Myocyte (in vitro differentiated cells): ENCODE measurements at regions not wholly inside any gene's neighbourhood (a gene's known extent, or its start where the extent isn't known, plus 50 kb on each side); places are given as distances from the start of the nearest gene placed in this dataset.
"Not testable (repeated sequence)": the region's sequence is repeated elsewhere in the genome, so short reads cannot be mapped to it uniquely, and the experiment has no call there.

Experiments used
- DNase-seq: peaks from one replicate; pipeline ENCODE4 v3.0.0-alpha.2; 2012; ENCODE audit warnings: low read depth

DNA sequence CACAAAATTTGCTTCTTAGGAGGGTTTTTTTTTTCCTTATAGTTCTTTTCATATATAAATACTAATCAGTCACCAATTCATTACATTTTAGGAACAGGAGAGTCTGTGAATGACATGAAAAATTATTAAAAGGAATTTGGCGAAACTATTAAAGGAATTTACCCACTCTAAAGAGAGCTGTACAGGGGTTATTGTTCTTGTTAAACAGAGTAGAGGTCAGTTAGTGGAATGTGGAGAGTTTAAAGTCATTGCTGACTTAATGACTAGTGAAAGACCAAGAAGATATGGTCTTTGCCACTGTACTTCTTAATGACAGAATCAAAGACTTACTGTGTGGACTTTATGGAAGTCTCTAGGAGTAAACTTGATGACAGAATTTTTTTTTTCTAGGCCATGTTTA is 333.6 kb upstream of the C2CD4B start:
- no peak for DNase-seq

DNA sequence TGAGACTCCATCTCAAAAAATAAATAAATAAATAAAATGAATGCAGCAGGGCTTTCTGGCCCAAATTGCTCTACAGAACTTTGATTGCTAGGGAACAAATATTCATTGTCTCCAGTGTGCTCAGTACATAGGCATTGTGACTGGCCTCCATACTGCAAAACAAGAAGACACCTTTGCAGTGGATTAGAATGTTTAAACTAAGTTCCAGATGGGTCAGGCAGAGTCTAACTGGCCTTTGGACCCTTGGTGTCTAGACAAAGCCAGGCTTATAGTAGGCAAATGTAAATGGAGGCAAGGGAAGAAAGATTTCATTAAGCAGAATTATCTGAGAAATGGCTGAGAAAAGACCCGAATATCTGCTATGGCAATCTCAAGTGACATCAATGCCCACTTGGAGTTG is 335.2 kb upstream of the C2CD4B start:
- no peak for DNase-seq

DNA sequence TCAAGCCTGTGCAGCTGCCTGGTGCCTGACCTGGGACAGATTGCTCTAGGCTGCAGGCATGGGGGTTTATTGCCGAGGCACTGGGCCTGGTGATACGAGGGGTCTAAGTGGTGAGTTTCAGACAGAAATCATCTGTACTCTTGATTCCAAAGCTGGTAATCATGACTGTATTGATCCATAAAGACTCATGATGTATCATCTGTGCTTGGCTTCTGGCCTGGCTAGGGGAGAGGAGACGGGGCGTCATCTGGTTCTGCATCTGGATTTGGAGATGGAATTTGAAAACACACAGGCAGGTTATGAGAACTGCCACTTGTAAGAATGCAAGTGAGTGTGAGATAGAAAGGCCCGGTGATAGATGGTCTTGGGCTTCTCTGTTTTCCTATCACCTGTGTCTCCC is 337.4 kb upstream of the C2CD4B start:
- no peak for DNase-seq

DNA sequence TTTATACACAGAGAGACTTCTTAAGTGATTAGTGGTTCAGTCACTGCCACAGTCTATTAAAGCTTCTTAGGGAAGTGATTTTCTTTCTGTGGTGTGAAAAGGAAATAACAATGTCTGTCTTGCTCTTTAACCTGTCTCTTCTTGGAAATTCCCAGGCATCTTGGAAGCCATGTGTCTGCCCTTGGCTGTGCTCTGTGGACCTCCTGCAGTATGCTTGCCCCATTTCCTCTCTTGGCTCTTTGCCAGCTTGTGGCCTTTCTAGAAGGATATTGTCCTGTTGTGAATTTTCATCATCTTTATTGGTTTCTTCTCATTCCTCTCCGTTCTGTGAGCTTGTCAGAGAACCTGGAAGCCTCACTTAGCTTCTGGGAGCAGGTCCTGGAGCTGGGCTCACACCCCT is 338.4 kb upstream of the C2CD4B start:
- no peak for DNase-seq

DNA sequence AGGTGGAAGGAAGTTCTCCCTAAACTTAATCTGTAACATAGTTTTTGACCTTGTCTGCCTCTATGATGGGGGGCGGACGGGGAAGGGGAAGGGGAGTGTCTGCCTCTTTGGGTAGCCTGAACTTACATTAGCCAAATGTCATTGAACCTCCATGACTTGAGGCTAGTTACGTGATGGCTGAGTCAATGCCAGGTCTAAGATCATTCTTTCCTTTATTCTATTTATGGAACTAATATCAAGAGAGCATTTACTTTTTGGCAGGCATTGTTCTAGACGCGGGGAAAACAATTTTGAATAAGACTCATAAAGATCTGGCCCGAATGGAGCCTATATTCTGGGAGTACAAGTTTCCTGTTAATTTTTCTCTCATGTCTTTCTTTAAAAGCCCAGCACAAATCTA is 340.7 kb upstream of the C2CD4B start:
- no peak for DNase-seq

DNA sequence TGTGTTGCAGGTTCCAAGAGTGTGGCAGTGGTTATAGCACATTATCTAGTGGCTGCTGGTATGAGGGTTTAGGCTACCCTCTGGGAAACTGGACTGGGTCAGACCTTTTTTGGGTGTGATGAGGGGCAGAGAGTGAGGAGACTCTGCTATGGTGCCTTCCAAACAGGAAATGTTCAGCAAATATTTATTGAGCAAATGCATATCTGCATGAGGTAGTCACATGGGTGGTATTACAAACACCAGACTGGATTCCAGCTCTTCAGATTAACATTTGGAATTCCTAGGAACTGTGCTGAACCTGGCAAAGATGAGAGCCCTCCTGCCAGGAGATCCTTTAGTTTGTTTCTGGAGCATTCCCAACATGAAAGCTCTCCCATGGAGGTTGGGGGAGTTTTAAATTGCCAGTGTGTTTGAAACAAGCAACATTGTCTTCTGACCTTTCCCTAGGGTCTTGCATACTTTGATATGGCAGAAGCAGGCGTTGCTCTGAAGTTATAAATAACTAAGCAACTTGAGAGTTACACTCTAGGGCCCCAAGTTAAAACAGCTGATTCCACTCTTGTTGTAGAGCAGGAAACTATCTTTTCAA is 341.2 kb upstream of the C2CD4B start:
- DNase-seq = peak; percentile 80

DNA sequence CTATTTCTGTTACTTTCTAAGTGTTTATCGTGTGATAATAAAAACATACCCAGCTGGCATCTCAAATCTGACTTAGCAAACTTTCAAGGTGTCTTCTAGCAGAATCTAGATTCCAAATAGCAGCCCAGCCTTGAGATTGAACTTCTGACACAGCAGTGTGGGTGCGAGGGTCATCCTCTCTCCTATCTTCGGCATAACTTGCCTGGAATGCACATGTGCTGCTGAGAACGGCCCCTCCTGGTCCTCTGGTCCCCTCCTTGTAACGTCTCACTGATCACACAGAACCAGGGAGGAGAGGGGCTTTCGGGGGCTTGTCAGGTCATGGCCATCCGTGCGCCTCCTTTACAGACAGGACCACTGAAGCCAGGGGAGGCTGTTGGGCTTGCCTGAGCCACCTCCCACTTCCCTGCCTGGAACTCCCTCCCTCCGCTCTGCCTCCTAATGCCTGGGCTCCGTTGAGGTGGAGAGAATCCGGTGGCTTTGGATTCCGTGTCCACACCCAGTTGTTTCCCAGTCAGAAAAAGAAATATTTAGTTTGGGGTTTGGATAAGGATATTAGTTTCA is 344.4 kb upstream of the C2CD4B start:
- DNase-seq = no peak

DNA sequence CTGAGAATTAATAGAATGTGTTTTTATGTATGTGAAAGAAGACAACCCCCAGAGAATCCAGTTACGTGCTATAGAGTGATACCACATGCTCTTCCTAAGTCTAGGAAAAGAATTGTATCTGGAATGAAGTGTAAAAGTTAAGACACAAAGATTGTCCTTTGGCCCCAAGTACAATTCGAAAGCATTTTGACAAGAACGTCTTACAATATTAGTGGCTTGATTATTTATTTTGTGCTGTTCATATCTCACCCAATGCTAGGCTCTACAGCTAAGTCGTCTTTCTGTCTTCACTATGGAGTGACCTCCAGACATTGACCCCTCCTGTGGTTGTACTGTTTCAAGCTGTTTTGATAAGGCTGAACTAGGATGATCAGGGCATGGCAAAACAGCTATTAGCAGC is 345.7 kb upstream of the C2CD4B start:
- DNase-seq = no peak

DNA sequence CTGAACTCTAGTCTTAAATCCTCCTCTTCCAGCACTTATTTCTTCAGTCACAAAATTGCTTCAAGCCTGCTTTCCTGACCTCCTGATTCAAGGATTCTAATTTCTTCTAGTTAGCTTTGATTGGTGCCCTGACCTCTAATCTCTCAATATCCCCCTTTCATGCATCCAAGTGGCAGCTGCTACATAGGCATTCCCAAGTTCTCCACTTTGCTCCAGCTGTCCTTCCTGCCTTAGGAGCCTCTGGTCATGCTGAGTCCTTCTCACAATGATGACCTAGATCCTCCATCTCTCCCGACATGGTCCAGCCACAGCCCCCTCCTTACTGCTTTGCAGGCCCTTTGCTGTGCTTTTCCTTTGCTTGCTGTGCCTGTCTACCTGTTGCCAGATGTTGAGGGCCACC is 347.8 kb upstream of the C2CD4B start:
- peak; percentile 58 for DNase-seq

DNA sequence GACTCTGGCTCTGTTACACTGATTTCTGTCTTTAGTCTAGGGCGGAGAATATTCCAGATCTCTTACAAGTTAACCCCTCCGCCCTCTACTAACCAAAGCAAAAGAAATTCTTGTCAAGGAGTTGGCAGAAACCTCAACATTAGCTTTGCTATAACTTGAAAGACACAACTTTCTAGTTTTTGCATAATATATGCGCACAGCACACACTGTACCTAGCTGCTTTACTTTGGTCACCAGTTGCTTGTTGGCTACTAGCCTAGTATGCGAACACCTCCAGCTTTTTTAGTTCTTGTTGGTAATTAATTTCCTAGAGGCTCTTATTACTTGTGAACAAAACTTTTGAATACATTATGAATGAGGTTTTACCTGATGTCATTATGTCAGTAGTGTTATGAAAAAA is 348.8 kb upstream of the C2CD4B start:
- no peak for DNase-seq

DNA sequence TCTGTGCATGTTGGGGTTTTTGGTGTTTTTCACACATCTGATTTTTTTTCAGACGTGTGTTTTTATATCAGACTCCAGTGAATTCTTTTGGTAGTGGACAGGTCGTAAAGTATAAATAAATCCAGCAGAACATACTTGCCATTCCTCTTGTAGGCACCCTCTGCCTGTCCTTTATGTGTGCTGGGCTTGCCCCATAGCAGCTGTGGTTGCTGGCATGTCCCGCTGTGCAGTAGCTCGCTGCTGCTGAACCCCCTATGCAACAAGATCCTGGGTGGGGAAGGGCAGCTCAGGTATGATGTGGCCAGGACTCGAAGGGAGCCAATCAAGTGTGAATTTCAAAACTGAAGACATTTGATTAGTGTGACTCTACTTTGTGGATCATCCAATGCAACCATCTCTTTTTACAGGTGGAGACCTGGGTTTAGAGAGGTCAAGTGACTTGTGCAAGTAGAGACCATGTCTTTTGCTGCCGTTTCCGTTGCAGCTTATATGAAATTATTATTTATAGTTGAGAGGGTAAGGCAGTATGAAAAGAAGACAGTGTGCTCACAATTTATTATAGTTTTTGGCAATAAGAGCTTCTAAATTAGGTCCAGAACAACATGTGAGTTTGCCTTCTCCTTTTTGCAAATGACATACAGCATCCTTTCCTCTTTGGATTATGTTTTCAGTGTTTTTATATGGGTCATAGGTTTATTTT is 350.8 kb upstream of the C2CD4B start:
- DNase-seq = no peak

DNA sequence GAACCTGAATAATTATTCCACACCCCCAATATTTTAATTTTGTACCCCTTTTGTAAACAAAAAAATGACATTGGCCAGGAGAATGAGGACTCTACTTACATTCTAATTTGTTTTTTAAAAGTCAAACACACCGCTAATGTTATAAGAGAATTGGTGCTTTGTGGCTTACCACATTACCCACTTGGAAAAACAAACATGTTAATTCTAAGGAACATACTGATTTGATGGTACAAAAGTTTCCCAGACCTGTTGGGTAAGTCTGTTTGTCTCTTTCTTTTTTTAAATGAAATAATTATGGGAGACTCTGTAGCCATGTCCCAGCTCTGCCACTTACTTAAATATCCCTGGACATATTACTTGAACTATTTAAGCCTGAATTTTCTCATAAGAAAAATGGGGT is 352.5 kb upstream of the C2CD4B start:
- no peak for DNase-seq

DNA sequence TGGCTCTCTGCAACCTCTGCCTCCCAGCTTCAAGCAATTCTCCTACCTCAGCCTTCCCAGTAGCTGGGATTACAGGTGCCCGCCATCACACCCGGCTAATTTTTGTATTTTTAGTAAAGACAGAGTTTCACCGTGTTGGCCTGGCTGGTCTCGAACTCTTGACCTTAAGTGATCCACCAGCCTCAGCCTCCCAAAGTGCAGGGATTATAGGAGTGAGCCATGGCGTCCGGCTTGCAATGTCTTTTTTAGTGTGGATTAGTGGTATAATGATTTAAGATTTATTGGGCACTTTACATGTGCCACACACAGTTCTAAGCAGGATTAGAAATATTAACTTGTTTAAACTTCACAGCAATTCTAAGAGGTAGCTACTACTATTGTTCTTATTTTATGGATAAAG is 353.6 kb upstream of the C2CD4B start:
- DNase-seq = not testable (repeated sequence)

DNA sequence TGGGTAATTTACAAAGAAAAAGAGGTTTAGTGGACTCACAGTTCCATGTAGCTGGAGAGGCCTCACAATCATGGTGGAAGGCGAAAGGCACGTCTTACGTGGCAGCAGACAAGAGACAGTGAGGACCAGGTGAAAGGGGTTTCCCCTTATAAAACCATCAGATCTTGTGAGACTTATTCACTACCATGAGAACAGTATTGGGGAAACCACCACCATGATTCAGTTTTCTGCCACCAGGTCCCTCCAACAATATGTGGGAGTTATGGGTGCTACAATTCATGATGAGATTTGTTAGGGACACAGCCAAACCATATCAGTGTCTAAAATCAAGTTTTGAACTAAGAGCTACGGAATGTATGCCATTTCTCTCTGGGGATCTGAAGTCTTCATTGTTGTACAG is 354.8 kb upstream of the C2CD4B start:
- no peak for DNase-seq

DNA sequence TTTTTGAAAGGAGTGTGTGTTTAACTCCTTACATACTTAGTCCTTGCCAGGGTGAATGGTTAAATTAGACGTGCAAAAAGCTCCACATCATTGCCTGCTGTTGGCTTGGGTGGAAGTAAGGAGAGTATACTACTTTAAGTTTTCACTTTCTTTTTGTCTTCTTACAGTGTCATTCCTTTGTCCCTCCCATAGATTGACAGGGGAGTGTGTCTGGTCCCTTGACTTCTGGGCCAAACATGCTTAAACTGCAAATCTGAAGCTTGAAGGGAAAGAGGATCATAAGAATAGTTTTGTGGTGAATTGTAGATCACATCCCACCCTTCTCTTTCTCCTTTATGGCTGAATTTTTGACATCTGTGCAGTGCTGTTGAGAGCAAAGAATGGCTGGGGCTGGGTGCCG is 355.8 kb upstream of the C2CD4B start:
- no peak for DNase-seq

DNA sequence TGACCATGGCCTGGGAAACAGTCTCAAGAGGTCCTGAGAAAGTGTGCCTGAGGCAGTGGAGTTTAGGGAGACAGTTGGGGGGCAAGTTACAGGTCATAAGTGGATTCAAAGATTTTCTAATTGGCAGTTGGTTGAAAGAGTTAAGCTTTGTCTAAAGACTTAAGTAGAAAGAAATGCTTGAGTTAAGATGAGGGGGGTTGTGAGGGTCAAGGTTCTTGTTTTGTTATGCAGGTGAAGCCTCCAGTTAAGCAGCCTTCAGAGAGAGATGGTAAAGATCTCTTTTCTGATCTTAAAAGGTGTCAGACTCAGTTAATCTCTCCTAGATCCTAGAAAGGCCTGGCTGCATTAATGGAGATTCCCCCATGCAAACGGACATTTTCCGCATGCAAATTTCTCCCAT is 356.3 kb upstream of the C2CD4B start:
- DNase-seq = no peak

DNA sequence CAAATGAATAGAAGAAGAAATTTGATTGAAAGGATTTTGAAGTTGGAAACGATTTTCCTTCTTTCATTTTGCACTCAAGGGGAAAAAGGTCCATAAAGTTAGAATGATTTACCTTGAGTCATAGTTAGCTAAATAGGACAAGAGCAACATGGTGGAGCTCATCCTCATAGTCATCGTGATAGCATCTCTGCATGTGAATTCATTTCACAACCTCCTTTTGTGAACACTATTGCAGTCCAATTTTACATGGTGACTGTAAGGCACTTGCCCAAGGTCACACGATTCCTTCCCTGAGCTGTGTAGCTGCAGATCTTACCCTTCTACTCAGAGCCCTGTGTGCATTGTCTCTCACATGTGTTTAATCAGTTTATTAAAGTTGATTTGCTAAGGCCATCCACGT is 359.8 kb upstream of the C2CD4B start:
- DNase-seq = no peak

DNA sequence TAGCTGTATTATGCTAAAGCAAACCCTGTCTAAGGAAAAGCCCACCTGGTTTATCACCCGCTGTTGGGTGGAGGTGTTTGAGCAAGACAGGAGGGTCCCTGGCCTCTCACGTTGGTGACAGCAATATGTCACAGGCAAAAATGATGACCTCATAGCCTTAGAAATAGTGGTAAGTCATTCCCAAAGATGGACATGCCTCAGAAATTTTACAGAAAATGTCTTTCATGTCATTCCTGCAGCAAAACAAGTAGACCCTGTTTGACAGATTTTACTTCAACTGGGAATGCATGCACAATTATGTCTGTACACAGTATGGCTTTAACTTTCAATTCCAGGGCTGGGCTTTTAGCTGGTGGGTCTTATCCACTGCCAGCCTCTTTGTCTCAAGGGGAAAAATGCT is 362.3 kb upstream of the C2CD4B start:
- DNase-seq = no peak

DNA sequence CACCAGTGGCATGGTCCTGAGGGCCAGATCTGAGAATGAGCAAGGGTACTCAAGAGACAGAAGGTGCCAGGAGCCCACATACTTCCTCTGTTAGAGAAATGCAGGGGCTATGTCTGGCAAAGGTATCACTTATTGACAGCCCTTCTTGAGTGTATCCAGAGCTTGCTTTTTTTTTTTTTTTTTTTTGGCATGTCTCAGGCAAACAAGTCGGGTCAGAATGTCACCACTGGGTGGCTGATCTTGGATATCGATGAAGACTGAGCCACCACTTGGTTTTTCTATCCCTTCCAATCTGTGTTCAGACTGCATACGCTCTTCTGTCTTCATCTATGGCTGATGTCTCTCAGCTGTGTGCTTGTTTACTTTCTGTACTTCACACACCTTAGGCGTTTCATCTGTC is 363.4 kb upstream of the C2CD4B start:
- no peak for DNase-seq

DNA sequence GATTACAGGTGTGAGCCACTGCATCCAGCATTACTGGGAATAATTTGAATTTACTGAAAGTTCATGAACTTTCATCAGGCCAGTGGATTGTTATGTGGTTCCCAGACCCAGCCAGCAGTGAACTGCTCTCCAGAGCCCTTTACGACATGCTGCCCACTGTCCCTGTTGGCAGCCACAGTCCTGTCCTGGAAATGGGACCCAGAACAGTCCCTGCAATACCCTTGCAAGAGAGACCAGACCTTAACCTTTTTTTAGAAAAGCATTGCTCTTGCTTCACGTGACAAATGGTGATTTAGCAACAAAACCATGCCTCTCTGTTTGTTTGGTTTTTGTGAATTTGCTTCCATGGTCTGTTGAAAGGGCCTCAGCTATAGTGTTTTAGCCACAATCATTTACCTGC is 367.3 kb upstream of the C2CD4B start:
- DNase-seq = no peak

DNA sequence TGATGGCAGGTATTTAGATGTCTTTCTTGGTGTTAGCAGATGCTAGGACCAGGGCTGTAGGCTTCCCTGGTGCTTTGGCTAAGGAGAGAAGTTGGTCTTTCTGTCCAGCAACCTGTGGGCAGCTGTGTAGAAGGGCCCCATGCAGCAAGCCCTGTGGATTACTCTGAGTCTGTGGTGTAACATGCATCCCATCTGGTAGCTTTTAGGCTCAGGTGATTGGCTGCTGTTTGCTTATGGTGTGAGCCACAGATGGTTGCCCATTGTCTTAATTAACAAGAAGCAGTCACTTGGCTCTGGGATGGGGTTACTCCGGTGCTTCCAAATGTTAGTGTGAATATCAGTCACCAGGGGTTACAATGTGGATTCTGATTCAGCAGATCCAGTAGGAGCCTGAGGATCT is 368.6 kb upstream of the C2CD4B start:
- DNase-seq = no peak

DNA sequence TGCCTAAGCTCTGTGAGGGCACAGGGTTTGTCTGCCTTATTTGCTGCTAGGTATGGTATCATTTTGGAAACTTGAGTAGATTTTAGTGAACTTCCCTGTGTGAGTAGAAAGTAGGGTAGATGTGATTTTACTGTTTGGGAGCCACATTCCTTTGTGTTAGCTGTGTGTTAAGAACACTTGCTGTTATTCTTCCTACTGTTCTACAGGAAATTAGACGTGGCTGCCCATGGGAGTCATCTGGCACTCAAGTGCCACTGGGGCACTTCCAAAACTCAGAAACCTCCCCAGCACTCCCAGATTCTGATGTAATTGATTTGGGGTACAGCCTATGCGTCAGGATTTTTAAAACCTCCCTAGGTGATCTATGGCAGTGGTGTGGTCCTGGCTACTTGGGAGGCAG is 369.9 kb upstream of the C2CD4B start:
- DNase-seq = no peak

DNA sequence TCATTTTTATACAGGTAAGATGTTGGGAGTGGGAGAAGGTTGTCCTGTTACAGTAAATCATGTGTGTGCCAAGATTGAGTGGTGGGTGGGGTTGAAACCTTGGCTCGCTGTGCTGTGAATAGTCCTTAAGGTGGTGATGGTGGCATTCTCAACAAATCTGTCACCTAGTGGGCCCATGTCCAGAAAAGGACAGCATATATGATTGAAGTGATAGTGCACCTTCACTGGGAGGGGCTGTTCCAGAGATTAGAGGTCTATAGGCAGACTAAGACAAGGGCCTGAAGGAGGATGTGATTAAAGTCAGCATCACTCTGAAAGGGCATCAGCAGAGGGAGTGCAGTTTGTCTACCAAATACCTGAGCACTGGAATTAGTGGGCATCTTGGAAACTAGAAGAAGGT is 374.2 kb upstream of the C2CD4B start:
- DNase-seq = no peak
